NCI-H526 (cell line): ENCODE measurements at regions not wholly inside any gene's neighbourhood (a gene's known extent, or its start where the extent isn't known, plus 50 kb on each side); places are given as distances from the start of the nearest gene placed in this dataset.
"Not testable (repeated sequence)": the region's sequence is repeated elsewhere in the genome, so short reads cannot be mapped to it uniquely, and the experiment has no call there.

Experiments
- DNase-seq, 2 experiments: peaks; one replicate each; lab custom pipeline; 2025; lab: John Stamatoyannopoulos, UW

DNA sequence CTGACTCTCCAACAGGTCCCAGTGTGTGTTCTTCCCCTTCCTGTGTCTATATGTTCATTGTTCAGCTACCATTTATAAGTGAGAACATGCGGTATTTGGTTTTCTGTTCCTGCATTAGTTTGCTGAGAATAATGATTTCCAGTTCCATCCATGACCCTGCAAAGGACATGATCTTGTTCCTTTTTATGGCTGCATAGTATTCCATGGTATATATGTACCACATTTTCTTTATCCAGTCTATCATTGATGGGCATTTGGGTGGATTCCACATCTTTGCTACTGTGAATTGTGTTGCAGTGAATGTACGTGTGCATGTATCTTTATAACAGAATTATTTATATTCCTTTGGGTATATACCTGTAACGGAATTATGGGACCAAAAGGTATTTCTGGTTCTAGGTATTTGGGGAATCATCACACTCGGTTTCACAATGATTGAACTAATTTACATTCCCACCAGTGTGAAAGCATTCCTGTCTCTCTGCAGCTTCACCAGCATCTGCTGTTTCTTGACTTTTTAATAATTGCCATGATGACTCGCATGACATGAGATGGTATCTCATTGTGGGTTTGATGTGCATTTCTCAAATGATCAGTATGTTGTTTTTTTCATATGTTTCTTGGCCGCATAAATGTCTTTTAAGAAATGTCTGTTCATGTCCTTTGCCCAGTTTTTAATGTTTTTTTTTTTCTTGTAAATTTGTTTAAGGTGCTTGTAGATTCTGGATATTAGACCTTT, 60.2 kb downstream of the LSMEM1 start:
- DNase-seq = no peak

DNA sequence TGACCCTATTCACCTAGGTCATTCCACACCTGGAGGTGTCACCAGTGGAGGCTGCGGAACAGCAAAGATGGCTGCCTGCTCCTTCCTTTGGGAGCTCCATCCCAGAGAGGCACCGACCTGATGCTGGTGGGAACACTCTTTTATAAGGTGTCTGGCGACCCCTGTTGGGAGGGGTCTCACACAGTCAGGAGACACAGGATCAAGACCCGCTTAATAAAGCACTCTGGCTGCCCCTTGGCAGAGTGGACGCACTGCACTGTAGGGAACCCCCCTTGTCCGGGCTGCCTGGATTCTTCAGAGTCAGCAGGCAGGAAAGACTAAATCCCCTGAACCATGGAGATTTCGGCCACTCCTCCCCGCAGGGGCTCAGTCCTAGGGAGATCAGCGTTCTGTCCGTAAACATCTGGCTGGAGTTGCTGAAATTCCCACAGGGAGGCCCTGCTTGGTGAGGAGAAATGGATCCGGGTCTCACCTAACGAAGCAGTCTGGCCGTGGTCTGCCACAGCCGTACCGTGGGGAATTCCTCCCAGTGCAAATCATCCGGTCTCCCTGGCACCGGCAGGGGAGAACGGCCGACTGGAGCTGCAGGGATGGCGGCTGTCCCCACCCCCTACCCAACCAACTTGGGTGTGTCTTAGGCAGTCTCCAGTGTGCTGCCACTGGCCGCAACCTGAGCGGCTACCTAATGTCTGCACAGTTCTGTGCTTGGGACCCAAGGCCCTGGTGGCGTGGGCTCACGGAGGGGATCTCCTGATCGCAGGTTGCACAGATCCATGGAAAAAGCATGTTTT, 66.1 kb downstream of the LSMEM1 start:
- DNase-seq = peak in 1 of 2 experiments; percentile 49

DNA sequence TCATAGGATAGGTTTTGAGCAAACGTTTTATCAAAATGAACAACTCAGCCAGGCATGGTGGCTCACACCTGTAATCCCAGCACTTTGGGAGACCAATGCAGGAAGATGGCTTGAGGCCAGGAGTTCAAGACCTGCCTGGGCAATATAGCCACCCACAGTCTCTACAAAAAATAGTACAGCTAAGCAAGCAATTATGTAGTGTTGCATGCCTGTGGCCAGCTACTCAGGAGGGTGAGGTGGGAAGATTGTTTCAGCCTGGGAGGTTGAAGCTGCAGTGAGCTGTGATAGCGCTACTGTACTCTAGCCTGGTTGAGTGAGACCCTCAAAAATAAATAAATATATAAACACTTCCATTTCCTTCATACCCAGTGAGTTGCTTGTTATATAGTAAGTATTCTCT, 67.1 kb downstream of the LSMEM1 start:
- no peak for DNase-seq

DNA sequence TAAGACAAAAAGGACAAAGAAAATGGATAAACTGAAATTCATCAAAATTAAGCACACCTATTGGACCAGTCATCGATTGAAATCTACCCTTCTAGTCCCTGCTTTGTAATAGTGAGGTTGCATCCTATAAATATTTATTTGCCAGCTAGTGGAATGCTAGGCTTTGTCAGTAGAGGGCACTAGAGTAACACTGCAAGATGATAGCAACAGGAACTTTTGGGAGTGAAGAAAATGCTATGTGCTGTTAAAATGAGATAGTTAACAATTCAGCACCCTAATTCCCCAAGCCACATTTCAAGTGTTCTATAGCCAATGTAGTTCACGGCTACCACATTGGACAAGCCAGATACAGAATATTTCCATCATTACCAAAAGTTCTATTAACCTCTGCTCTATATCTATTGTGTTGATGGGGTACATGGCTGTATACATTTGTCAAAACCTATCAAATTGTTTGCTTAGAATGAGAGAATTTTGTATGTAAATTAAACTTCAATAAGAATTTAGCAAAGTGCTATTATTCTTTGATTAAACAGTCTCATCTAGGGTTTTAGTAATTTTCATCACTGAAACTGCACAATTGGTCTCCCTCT, 69.8 kb downstream of the LSMEM1 start:
- peak; percentile 31 to 75 for DNase-seq

DNA sequence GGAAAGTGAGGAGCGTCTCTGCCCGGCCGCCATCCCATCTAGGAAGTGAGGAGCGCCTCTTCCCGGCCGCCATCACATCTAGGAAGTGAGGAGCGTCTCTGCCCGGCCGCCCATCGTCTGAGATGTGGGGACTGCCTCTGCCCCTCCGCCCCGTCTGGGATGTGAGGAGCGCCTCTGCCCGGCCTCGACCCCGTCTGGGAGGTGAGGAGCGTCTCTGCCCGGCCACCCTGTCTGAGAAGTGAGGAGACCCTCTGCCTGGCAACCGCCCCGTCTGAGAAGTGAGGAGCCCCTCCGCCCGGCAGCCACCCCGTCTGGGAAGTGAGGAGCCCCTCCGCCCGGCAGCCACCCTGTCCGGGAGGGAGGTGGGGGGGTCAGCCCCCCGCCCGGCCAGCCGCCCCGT, 70.7 kb downstream of the LSMEM1 start:
- DNase-seq = not testable (repeated sequence)

DNA sequence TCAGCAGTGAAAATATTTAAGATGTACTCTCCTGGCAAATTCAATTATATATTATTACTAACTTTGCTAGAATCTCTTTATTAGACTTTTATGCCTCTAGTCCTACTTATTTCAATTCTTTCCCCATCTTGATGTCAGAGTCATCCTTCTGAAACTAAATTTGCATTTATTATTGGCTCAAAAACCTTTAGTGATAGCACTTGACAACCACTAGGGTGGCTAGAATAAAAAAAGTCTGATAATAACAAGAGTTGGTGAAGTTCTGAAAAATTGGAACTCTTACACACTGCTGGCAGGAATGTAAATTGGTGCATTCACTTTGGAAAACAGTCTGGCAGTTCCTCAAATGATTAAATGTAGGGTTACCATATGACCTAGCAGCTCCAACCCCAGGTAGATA, 73.8 kb downstream of the LSMEM1 start:
- DNase-seq = no peak

DNA sequence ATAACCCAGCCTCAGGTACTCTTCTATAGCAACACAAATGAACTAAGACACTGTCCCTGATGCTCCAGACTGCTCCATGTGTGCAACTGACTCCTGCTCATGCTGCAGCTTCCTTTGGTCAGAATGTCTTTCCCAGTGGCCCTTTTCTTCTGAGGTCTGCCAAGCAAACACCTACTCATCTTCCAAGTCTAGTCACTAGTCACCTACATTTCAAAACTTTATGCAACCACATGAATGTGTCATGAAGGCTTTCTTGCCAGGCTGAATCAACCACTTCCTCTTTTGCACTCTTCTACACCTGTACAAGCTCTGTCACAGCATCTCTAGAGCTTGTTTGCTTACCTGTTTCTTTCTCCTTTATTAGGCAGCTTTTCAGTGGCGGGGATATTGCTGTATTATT, 75.8 kb downstream of the LSMEM1 start:
- DNase-seq = no peak

DNA sequence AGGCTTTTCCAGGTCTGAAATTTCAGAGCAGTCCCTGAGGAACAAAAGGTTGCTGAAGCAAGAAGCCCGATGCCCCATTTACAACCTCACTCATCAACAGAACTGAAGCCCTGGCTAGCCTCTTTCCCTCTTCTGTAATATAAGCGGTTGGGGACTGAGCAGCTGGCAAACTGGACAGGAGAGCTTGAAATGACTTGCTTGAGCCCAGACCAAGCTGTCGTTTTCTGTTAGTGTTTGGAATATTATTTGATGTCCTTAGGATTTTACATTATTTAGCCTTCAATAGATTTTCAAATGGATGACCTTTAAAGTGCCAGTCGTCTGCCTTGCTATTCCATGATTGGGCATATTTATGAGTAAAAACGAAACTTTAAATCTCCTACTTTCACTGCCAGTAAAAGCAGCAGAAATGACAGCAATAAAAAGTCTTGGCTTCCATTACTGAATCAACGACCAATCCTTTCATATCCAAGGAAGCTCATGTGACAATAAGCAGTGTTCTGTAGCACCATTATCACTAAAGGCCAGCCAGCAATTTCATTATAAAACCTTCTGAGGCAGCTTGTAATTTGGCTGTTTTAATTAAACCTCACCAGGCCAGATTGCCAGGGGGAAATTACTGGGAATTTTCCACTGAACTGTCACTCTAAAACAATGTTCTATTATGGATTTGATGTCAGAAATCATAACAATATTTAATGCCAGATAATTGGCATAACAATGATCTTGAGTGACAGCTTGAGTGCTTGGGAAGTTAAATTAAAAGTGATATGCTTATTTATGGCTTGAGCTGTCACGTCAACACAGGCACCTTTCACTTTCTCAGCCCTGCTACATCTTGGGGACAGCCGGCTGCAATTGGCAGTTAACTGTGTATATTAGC, 85.9 kb downstream of the LSMEM1 start:
- no peak for DNase-seq

DNA sequence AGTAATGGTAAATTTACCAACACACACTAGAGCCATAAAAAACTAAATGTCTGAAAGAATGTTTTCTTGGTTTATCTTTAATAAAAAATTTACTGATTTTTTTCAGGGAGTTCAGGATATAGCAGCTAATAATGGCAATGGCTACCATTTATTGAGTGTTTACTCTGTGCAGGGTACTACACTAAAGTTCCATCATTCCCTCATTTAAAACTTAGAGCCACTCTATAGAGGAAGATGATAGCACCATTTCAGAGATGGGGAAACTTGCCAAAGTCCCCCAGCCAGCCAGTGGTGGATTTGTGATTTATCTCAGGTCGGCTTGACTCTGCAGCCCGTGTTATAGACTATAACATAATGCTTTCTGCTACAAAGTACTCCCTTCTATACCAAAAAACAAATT, 86.6 kb downstream of the LSMEM1 start:
- DNase-seq = no peak

DNA sequence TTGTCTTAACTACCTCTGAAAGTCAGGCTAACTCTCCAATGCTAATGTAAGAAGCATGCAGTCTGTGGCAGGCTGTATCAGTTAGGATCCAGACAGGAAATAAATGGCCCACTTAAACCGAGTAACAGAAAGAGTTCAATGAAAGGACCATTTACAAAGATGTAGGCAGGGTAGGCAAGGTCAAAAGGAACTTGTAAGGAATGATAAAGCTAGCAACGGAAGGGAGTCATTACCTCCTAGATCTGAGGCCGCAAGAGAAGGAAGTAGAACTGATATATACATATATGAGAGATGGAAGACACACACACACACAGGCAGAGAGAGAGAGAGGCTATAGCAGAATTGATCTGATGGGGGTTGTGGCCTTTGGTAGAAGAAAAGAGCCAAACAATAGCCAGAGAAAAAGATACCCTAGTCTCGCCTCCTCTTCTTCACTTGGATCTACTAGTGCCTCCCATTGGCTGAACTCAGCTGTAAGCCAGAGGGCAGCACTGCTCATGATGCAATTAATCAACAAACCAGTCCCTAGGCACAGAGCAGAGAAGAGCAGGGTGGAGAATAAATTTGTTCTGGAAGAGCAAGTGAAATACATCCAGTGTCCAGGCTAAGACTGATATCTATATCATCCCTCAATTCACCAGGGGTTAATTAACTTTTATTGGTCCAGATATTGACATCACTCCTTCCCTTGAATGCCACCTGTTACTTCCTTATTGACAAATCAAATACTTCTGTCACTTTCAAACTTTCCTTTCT, 91.2 kb downstream of the LSMEM1 start:
- DNase-seq = peak; percentile 22 to 59

DNA sequence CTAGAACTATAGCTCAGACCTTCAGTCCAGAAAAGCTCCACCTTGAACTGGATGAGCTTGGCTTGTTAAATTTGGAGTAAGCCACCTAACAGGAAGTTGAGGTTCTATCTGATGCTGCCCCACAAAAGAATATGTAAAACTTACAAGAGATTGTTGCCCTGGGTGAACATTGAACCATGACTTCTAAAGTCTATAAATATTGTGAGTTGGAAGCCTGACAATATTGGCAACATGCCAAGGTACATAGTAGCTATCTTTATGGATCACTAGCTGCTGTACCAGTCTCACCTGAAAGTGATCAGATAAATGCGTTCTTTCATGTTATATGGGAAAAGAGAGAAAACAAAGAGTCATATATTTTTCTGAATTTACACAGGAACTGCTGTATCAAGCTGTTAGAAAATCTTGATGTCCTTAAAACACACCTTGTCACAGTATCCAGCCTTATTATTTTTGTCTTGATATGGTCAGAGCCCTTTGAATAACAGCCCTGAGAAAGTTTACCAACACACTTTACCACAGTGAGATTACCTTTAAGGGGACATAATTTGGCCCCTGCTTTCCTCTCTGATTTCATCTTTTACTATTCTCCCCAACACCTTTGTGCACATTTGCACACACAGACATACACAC, 92.0 kb downstream of the LSMEM1 start:
- DNase-seq = peak; percentile 88 to 89

DNA sequence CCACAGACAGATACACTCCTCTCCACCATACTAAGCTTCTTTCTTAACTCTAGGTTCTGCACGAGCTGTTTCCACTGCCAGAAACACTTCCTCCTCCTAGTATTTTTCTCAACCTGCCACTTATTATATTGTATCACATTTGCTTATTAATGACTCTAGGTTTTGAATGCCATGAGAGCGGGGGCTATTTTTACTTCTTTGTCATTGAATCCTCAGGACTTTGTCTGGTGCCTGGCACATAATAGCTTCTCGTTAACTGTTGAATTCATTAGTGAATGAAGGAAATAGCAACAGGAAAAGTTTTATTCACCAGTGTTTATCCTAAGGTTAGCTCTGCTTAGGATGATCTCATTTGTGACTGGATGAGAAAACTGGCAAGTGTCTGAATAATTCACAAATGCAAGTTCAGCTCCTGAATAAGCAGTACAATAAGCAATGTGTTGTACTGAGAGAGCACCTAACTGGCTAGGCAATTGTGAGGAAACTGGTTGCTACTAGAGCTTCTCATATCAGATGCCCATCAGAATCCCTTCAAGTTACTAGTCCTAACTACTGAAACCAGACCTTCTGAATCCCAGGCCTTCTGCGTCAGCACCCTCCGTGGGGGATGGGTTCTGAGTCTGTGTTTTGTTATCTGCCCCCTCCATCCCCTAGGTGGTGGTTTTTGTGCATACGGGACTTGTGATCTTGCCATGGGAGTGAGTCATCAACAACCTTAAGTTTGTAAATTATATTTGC, 92.7 kb downstream of the LSMEM1 start:
- peak; percentile 82 to 89 for DNase-seq

DNA sequence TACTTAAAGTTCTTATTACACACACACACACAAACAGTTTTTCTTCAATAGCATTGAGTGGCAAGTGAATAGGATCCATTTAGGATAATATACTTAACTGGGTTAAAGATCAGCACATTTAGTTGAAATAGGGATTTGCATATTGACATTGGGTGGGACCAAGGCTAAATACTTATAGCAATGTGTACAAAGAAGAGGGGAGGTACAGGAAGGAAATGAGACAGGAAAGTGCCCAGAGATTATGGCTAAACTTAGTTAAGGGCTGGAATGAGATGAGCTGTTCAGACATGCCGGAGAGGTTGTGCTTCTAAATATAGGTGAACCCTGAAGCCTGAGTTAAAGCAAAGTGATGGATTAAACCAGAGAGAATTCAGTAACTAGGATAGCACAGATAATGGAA, 95.1 kb downstream of the LSMEM1 start:
- no peak for DNase-seq

DNA sequence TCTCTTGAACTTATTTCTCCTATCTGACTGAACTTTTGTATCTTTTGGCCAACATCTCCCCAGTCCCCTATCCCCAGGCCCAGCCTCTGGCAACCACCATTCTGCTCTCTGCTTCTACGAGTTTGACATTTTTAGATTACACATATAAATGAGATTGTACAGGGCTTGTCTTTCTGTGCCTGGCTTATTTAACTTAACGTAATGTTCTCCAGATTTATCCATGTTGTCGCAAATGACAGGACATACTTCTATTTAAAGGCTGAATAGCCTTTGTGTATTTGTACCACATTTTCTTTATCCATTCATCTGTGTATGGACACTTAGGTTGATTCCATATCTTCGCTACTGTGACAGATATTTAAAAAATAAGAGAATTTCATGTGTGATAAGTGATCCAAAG, 98.6 kb downstream of the LSMEM1 start:
- no peak for DNase-seq

DNA sequence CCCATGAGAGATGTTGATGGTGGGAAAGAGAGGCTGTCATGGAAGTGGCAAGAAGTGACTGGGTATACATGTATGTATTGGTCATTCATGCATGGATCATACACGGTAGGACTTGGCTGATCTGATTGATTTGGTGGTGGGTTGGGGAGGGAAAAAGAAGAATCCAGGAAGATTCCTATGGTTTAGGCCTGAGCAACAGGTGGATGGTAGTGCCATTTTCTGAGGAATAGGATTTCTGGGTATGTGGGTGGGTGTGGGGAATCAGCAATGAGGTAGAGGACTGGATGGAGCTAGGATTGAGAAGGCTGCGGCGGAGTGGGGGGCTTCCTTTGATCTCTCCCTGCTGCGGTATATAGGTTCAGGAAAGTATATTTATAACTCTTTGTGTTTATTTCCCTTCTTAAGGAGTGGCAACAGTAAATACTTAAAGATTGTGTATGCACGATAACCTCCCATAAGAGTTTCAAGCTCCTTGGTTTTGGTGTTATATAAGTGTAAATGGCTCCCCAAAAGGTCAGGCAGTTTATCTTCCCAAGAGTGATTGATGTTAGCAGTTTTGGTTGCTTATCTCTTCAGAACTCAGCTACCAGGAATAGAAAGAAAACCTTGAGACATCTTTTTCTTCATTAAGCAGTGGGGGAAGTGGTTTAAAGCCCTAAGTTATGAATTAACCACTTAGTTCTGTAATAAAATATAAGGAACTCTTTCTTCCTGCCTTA, 100.1 kb downstream of the LSMEM1 start:
- no peak for DNase-seq

DNA sequence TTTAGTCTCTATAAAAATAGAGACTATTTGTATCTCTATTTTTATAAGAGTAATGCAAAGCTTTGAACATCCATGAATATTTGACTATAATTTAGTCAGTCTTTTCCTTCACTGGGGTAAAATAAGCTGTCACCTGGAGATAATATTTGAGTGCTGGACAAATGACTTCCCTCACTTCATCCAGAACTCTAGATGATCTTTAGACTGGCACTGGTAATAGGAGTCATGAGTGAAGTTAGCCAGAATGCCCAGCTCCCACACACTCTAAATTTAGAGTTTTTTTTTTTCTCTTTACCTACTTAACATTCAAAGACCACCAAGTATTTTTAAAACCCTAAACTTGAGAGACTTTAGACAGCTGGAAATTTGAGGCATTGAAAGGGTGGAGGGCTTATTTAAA, 100.7 kb downstream of the LSMEM1 start:
- no peak for DNase-seq

DNA sequence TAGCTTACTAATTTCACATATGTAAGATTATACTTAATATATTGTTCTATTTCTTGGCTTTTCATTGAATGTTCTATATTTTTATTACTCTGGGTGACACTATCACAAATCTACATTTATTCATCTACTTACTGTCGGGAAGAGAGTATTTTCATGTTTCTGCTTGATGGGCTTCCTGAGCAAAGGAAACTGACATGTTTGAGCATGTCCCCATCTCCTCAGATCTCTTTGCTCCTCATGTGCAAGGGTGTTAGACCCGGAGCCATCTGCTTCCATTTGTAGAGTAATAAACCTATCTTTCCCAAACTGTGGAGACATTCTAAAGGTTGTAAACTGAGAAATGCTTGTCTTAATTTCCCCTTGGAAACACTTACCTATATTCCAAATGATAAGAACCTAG, 103.5 kb downstream of the LSMEM1 start:
- no peak for DNase-seq

DNA sequence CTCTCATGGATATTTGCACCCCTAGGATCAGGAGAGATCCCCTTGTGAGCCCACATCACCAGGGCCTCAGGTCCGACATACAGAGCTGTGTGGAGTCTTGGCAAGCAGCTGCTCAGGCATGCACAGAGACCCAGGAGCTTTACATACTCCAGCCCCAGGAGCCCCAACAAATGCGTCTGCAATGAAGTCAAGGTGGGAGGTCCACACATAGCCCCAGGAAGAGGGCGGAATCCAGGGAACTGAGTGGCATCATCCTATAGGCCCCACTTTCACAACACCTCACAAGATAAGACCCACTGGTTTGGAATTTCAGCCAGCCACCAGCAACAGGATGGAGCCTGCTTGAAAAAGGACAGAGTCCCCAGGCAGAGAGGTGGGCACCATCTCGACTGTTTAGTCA, 106.7 kb downstream of the LSMEM1 start:
- DNase-seq = no peak

DNA sequence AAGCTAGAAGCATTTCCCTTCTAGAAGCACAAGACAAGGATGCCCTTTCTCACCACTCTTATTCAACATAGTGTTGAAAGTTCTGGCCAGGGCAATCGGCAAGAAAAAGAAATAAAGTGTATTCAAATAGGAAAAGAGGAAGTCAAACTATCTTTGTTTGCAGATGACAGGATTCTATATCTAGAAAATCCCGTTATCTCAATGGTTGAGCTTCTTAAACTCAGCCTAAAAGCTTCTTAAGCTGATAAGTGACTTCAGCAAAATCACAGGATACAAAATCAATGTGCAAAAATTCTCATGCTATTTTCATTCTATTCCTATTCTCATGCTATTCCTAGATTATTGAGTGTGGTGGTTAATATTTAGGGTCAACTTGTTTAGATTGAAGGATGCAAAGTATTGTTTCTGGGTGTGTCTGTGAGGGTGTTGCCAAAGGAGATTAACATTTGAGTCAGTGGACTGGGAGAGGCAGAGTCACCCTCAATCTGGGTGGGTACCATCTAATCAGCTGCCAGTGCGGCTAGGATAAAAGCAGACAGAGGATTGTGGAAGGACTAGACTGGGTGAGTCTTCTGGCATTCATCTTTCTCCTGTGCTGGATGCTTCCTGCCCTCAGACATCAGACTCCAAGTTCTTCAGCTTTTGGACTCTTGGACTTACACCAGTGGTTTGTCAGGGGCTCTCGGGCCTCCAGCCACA, 111.9 kb downstream of the LSMEM1 start:
- DNase-seq = not testable (repeated sequence)
